ENCODE measurements at regions not wholly inside any gene's neighbourhood (a gene's known extent, or its start where the extent isn't known, plus 50 kb on each side); places are given as distances from the start of the nearest gene placed in this dataset.
"Not testable (repeated sequence)": the region's sequence is repeated elsewhere in the genome, so short reads cannot be mapped to it uniquely, and the experiment has no call there.

DNA sequence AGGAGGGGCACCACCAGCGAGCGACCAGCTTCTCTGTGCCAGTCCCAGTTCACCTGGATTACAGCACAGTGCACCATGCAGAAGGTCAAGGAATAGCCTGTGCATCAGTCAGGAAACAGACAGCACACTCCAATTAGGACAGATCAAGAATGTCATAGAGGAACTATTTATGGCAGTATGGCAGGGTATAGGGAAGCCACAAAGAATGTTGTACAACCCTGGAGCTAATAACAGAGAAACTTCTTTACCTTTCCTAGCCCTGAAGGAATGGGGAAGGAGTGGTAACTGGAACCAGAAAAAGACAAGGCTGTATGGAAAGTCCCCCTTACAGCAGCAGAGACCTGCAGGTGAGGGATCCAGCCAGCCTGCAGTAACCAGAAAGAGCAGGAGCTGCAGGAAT lies 87.8 kb upstream of the USP24 start:
- in situ Hi-C loops (cut with MboI; ENCODE audit: low pct_unique_long_range_greater_than_20kb, low sequenced_read_pairs, unreplicated experiment), result no loop called here
- TF ChIP-seq, protein P1, sequence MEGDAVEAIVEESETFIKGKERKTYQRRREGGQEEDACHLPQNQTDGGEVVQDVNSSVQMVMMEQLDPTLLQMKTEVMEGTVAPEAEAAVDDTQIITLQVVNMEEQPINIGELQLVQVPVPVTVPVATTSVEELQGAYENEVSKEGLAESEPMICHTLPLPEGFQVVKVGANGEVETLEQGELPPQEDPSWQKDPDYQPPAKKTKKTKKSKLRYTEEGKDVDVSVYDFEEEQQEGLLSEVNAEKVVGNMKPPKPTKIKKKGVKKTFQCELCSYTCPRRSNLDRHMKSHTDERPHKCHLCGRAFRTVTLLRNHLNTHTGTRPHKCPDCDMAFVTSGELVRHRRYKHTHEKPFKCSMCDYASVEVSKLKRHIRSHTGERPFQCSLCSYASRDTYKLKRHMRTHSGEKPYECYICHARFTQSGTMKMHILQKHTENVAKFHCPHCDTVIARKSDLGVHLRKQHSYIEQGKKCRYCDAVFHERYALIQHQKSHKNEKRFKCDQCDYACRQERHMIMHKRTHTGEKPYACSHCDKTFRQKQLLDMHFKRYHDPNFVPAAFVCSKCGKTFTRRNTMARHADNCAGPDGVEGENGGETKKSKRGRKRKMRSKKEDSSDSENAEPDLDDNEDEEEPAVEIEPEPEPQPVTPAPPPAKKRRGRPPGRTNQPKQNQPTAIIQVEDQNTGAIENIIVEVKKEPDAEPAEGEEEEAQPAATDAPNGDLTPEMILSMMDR (IDR thresholded peaks at IDR 0.05; ENCODE audit: extremely low read depth, insufficient read depth, missing control alignments), result no peak
- DNase-seq (ENCODE audit: low spot score), result no peak

DNA sequence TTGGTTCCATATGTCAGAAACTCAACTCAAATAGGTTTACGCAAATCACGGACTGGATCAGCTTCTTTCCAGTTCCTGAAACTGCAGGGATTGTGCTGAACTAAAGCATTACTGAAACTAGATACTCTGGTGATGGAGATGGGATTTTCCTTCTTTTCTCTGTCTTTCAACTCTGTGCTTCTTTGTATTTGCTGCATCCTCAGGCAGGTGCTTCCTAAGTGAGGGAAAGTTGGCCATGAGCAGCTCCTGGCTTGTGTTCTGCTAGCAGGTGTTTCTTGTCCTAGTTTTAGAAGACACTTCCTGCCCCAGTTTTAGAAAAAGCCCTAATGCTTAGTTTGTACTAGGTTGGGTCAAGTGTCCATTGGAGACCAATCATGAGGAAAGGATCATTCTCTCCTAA lies 86.7 kb upstream of the USP24 start:
- in situ Hi-C loops (cut with MboI; ENCODE audit: low pct_unique_long_range_greater_than_20kb, low sequenced_read_pairs, unreplicated experiment), result no loop called here
- TF ChIP-seq, protein P1 (IDR thresholded peaks at IDR 0.05; ENCODE audit: extremely low read depth, insufficient read depth, missing control alignments), result no peak
- DNase-seq (ENCODE audit: low spot score), result no peak

DNA sequence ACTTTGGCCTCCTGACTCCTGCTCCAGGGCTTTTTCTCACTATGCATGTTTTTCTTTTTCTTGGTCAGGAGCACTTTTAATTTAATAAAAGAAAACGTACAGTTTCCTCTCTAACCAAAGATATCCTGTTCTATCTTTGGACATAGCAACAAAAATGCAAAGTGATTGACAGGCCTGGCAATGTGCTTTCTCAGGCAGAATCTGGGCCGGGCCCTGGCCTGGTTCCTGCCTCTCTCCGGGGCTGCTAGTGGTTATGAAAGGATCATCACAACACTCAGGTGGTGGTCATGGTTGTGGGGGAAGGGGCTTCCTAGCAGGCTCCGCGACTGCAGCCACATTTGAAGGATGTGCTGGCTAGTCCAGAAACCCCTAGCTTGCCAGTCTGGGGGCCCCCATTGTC lies 85.8 kb upstream of the USP24 start:
- TF ChIP-seq, protein P1 (IDR thresholded peaks at IDR 0.05; ENCODE audit: extremely low read depth, insufficient read depth, missing control alignments), result no peak
- no peak for DNase-seq (ENCODE audit: low spot score)
- in situ Hi-C loops (cut with MboI; ENCODE audit: low pct_unique_long_range_greater_than_20kb, low sequenced_read_pairs, unreplicated experiment), result no loop called here

DNA sequence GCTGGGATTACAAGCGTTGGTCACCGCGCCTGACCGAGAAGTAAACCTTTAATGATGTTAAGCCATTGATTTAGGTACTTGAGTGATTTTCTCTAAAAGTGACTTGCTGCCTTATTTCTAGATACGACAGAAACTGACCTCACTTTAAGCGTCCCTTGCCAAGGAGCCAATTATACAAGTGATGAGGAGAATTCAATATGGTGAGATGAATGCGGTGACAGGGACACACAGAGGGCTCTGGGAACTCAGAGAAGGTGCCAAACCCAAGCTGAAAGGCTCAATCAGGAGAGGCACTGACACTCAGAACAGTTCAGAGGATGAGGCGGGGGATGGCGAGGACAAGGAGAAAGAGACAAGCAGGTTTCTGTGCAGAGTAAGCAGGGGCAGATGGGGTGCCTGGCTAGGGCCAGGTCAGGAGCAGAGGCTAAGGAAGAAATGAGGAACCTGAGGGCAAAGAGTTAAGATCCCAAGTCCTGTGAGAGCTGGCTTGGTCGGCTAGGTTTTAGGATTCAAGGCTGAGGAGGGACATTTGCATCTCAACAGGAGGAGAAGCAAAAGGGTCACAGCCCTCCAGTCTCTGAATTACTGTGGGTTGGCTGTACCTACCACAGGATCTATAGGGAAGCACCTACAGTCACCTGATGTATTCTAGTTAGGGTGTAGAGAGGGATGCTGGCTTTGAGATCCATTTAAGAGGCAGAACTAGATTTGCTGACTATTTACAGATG lies 83.2 kb upstream of the USP24 start:
- in situ Hi-C loops (cut with MboI; ENCODE audit: low pct_unique_long_range_greater_than_20kb, low sequenced_read_pairs, unreplicated experiment), result loop anchor here (25.0 kb wide), 1 partner anchor 1289 kb away; the partner anchor contains the start of gene PLPP3
- TF ChIP-seq, protein P1 (IDR thresholded peaks at IDR 0.05; ENCODE audit: extremely low read depth, insufficient read depth, missing control alignments), result no peak
- no peak for DNase-seq (ENCODE audit: low spot score)

DNA sequence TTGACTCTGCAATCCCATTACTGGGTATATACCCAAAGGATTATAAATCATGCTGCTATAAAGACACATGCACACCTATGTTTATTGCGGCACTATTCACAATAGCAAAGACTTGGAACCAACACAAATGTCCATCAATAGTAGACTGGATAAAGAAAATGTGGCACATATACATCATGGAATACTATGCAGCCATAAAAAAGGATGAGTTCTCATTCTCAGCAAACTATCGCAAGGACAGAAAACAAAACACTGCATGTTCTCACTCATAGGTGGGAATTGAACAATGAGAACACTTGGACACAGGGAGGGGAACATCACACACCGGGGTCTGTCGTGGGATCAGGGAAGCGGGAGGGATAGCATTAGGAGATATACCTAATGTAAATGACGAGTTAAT lies 81.1 kb upstream of the USP24 start:
- not testable (repeated sequence) for DNase-seq (ENCODE audit: low spot score)
- in situ Hi-C loops (cut with MboI; ENCODE audit: low pct_unique_long_range_greater_than_20kb, low sequenced_read_pairs, unreplicated experiment), result loop anchor here (25.0 kb wide), 1 partner anchor 1291 kb away; the partner anchor contains the start of gene PLPP3

DNA sequence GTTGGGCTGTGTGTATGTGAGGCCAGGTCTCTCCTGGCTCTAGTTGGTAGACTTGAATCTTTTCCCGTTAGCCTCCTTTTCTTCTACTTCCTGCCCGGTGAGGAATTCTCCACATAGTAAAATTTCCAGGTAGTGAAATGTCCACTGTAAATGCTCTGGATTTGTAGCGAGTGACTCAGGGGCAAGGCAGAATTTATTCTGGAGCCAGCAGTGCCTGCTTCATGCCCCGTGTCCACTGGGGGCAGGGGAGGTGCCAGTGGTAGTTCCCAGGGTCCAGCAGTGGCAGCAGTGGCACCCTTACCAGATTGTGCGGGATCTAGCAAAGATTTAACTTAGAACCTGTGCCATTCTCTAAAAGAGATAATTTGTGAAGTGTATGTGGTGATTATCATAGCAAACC lies 74.5 kb upstream of the USP24 start:
- TF ChIP-seq, protein P1 (IDR thresholded peaks at IDR 0.05; ENCODE audit: extremely low read depth, insufficient read depth, missing control alignments), result no peak
- in situ Hi-C loops (cut with MboI; ENCODE audit: low pct_unique_long_range_greater_than_20kb, low sequenced_read_pairs, unreplicated experiment), result loop anchor here (25.0 kb wide), 1 partner anchor 1298 kb away; the partner anchor contains the start of gene PLPP3
- DNase-seq (ENCODE audit: low spot score), result no peak

DNA sequence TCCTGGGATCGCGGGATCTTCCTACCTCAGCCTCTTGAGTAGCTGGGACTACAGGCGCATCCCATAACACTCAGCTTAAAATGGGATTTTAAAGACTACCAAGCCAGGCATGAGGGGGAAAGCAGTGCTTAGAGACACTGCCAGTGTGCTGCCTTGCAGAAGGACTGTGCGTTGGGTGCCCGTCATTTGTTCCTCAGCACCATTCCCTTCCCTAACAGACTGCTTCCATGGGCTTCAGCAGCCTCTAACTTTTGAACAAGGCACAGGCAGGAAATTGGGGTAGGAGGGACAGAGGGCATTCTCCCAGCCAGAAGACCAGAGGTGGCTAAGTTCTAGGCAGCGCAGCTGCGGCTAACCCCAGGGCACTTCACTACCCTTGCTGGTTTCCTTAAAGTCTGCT lies 73.9 kb upstream of the USP24 start:
- TF ChIP-seq, protein P1 (IDR thresholded peaks at IDR 0.05; ENCODE audit: extremely low read depth, insufficient read depth, missing control alignments), result no peak
- in situ Hi-C loops (cut with MboI; ENCODE audit: low pct_unique_long_range_greater_than_20kb, low sequenced_read_pairs, unreplicated experiment), result loop anchor here (25.0 kb wide), 1 partner anchor 1298 kb away; the partner anchor contains the start of gene PLPP3

More for the DNA sequence above, 73.9 kb upstream of the USP24 start:
- no peak for DNase-seq (ENCODE audit: low spot score)
